Stomach smooth muscle (tissue), 2 donors: ENCODE measurements at regions not wholly inside any gene's neighbourhood (a gene's known extent, or its start where the extent isn't known, plus 50 kb on each side); places are given as distances from the start of the nearest gene placed in this dataset.

Experiments used
- H3K27ac ChIP-seq: one replicate; pipeline ENCODE4 v1.7.0; 2013; ENCODE audit warnings: mild to moderate bottlenecking, low read length, inconsistent platforms
- H3K27me3 ChIP-seq, 2 donors: one replicate each; pipeline ENCODE4 v1.7.0; 2013; ENCODE audit warnings: low read length in 2 of 2; ENCODE audit not compliant: insufficient read depth in 2 of 2, control insufficient read depth in 1 of 2
- H3K36me3 ChIP-seq, 2 donors: one replicate each; pipeline ENCODE4 v1.7.0; 2013; ENCODE audit warnings: low read length in 2 of 2; ENCODE audit not compliant: control insufficient read depth in 2 of 2, insufficient read depth in 2 of 2
- H3K4me1 ChIP-seq: one replicate; pipeline ENCODE4 v1.7.0; 2013; ENCODE audit warnings: low read length; ENCODE audit not compliant: control insufficient read depth, insufficient read depth
- H3K4me3 ChIP-seq, 2 donors: one replicate each; pipeline ENCODE4 v1.7.0; 2013; ENCODE audit warnings: low read length in 2 of 2
- H3K9ac ChIP-seq, 2 donors: one replicate each; pipeline ENCODE4 v1.7.0; 2013; ENCODE audit warnings: low read length in 2 of 2, mild to moderate bottlenecking in 1 of 2
- H3K9me3 ChIP-seq, 2 donors: one replicate each; pipeline ENCODE4 v1.7.0; 2013; ENCODE audit warnings: low read length in 2 of 2; ENCODE audit not compliant: control insufficient read depth in 2 of 2
- donor health status: healthy.
- donor health status: Pancreatic carcinoma.

GRCh38 chr10:90975096-90975495, 54.2 kb upstream of the ANKRD1 start:
- Histone ChIP-seq H3K36me3 (no peaks in the 10 kb centered on the region), H3K4me3 (no peak overlapping the region), H3K27ac (no peak overlapping the region), H3K9ac (no peak overlapping the region), H3K27me3 (no peaks in the 10 kb centered on the region), H3K9me3 (no peaks in the 10 kb centered on the region), H3K4me1 (no peaks in the 10 kb centered on the region)

- no peaks in the 10 kb centered on the region for H3K4me1 ChIP-seq
- no peak overlapping the region for H3K4me3 ChIP-seq
- no peaks in the 10 kb centered on the region for H3K9me3 ChIP-seq
- H3K36me3 ChIP-seq: no peaks in the 10 kb centered on the region
- no peak overlapping the region for H3K27ac ChIP-seq
- no peak overlapping the region for H3K9ac ChIP-seq
- H3K27me3 ChIP-seq: no peaks in the 10 kb centered on the region
These were observed 56.4 kb upstream of the ANKRD1 start for GRCh38 chr10:90977162-90977854.

GRCh38 chr10:90977855-90978486, 57.1 kb upstream of the ANKRD1 start:
- H3K27ac ChIP-seq: no peak overlapping the region
- no peaks in the 10 kb centered on the region for H3K4me1 ChIP-seq
- no peaks in the 10 kb centered on the region for H3K9me3 ChIP-seq
- no peaks in the 10 kb centered on the region for H3K36me3 ChIP-seq
- H3K4me3 ChIP-seq: no peak overlapping the region
- H3K9ac ChIP-seq: no peak overlapping the region
- no peaks in the 10 kb centered on the region for H3K27me3 ChIP-seq

- H3K9me3 ChIP-seq: no peaks in the 10 kb centered on the region
- no peak overlapping the region for H3K4me3 ChIP-seq
- H3K4me1 ChIP-seq: no peaks in the 10 kb centered on the region
- no peak overlapping the region for H3K27ac ChIP-seq
- no peak overlapping the region for H3K9ac ChIP-seq
- H3K36me3 ChIP-seq: no peaks in the 10 kb centered on the region
- no peaks in the 10 kb centered on the region for H3K27me3 ChIP-seq
These were observed 61.6 kb upstream of the ANKRD1 start for GRCh38 chr10:90982406-90983008.

- no peak overlapping the region for H3K27ac ChIP-seq
- no peak overlapping the region for H3K4me3 ChIP-seq
- H3K9me3 ChIP-seq: no peaks in the 10 kb centered on the region
- H3K9ac ChIP-seq: no peak overlapping the region
- H3K36me3 ChIP-seq: no peaks in the 10 kb centered on the region
- H3K4me1 ChIP-seq: no peaks in the 10 kb centered on the region
- no peaks in the 10 kb centered on the region for H3K27me3 ChIP-seq
These were observed 63.1 kb upstream of the ANKRD1 start for GRCh38 chr10:90983914-90984549.

GRCh38 chr10:90984898-90985297, 64.0 kb upstream of the ANKRD1 start:
- no peaks in the 10 kb centered on the region for H3K4me1 ChIP-seq
- no peaks in the 10 kb centered on the region for H3K36me3 ChIP-seq
- H3K4me3 ChIP-seq: no peak overlapping the region
- H3K27me3 ChIP-seq: no peaks in the 10 kb centered on the region
- no peaks in the 10 kb centered on the region for H3K9me3 ChIP-seq
- H3K9ac ChIP-seq: no peak overlapping the region
- no peak overlapping the region for H3K27ac ChIP-seq

GRCh38 chr10:90985321-90985933, 64.5 kb upstream of the ANKRD1 start:
- H3K9me3 ChIP-seq: no peaks in the 10 kb centered on the region
- H3K36me3 ChIP-seq: no peaks in the 10 kb centered on the region
- no peaks in the 10 kb centered on the region for H3K4me1 ChIP-seq
- H3K4me3 ChIP-seq: no peak overlapping the region
- no peak overlapping the region for H3K27ac ChIP-seq
- no peaks in the 10 kb centered on the region for H3K27me3 ChIP-seq
- no peak overlapping the region for H3K9ac ChIP-seq

GRCh38 chr10:90986136-90986760, 65.4 kb upstream of the ANKRD1 start:
- no peaks in the 10 kb centered on the region for H3K9me3 ChIP-seq
- H3K27me3 ChIP-seq: no peaks in the 10 kb centered on the region
- H3K27ac ChIP-seq: no peak overlapping the region
- H3K4me1 ChIP-seq: no peaks in the 10 kb centered on the region
- no peak overlapping the region for H3K9ac ChIP-seq
- H3K36me3 ChIP-seq: no peaks in the 10 kb centered on the region
- no peak overlapping the region for H3K4me3 ChIP-seq

- no peak overlapping the region for H3K9ac ChIP-seq
- H3K36me3 ChIP-seq: no peaks in the 10 kb centered on the region
- no peak overlapping the region for H3K27ac ChIP-seq
These were observed 66.0 kb upstream of the ANKRD1 start for GRCh38 chr10:90986870-90987269.

GRCh38 chr10:90987383-90987782, 66.5 kb upstream of the ANKRD1 start:
- H3K9ac ChIP-seq: no peak overlapping the region
- no peak overlapping the region for H3K27ac ChIP-seq
- H3K9me3 ChIP-seq: no peaks in the 10 kb centered on the region
- no peak overlapping the region for H3K4me3 ChIP-seq
- H3K27me3 ChIP-seq: no peaks in the 10 kb centered on the region
- no peaks in the 10 kb centered on the region for H3K4me1 ChIP-seq
- H3K36me3 ChIP-seq: no peaks in the 10 kb centered on the region

More at GRCh38 chr10:90986870-90987269, 66.0 kb upstream of the ANKRD1 start:
- Histone ChIP-seq H3K4me1 (no peaks in the 10 kb centered on the region), H3K4me3 (no peak overlapping the region), H3K27me3 (no peaks in the 10 kb centered on the region), H3K9me3 (no peaks in the 10 kb centered on the region)
